ENCODE measurements at regions not wholly inside any gene's neighbourhood (a gene's known extent, or its start where the extent isn't known, plus 50 kb on each side); places are given as distances from the start of the nearest gene placed in this dataset.

- ChIA-PET CTCF (no interaction called here), POLR2A (no interaction called here)
- no peaks in the 10 kb centered on the region for H3K9me3 Mint-ChIP-seq
- peaks cover 15% of the 10 kb centered on the region for H3K27me3 Mint-ChIP-seq
- TF ChIP-seq CTCF (IDR thresholded peaks at IDR 0.05): no peak
- ATAC-seq (ENCODE audit: low read depth) (no peak), DNase-seq (no peak)
- H3K27ac Mint-ChIP-seq: no peak overlapping the region
- no peaks in the 10 kb centered on the region for H3K36me3 Mint-ChIP-seq (ENCODE audit: low read depth)
- intact Hi-C loops (cut with micrococcal nuclease): no loop called here
- no peak overlapping the region for H3K4me3 Mint-ChIP-seq
- H3K4me1 Mint-ChIP-seq: no peaks in the 10 kb centered on the region
These were observed 142.8 kb upstream of the COL5A1 start for GRCh38 chr9:134498814-134499166.

DNA sequence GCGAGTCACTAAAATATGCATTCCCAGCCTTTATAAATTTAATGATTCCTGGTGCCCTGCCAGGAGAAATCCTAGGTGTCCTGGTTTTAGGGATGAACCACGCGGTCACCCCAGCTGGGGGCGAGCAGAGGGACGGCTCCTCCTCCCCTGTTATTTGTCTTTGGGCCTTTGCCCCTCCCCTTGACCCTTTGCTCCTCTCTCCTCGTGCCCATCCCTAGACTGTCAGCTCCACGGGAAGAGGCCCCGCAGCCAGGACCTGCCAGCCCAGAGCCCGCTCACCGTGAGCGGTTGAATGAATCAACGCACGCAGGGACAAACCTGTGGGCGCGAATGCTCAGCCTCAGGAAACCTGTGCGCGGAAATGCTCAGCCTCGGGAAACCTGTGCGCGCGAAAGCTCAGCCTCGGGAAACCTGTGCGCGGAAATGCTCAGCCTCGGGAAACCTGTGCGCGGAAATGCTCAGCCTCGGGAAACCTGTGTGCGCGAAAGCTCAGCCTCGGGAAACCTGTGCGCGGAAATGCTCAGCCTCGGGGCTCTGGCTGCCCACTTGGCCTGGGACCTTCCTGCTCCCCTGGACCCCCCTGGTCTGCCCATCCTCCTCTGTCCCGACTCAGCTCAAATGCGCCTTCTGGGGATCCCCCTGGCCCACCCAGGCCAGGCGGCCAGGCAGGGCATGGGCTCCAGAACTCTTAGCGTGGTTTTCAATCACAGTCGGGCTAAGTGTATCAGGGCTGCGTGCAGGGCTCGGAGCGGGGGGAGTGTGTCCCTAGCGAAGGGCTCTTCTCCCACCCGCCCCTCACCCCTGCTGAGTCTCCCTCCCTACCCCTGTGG lies 140.5 kb upstream of the COL5A1 start:
- no peaks in the 10 kb centered on the region for H3K9me3 Mint-ChIP-seq
- TF ChIP-seq CTCF (IDR thresholded peaks at IDR 0.05): no peak
- CTCF ChIA-PET: no interaction called here
- peaks cover 18% of the 10 kb centered on the region for H3K27me3 Mint-ChIP-seq
- H3K36me3 Mint-ChIP-seq (ENCODE audit: low read depth): no peaks in the 10 kb centered on the region
- H3K27ac Mint-ChIP-seq: no peak overlapping the region
- no peak overlapping the region for H3K4me3 Mint-ChIP-seq
- ATAC-seq (ENCODE audit: low read depth) (no peak), DNase-seq (no peak)
- POLR2A ChIA-PET: no interaction called here
- H3K4me1 Mint-ChIP-seq: no peaks in the 10 kb centered on the region
- intact Hi-C loops (cut with micrococcal nuclease): no loop called here

DNA sequence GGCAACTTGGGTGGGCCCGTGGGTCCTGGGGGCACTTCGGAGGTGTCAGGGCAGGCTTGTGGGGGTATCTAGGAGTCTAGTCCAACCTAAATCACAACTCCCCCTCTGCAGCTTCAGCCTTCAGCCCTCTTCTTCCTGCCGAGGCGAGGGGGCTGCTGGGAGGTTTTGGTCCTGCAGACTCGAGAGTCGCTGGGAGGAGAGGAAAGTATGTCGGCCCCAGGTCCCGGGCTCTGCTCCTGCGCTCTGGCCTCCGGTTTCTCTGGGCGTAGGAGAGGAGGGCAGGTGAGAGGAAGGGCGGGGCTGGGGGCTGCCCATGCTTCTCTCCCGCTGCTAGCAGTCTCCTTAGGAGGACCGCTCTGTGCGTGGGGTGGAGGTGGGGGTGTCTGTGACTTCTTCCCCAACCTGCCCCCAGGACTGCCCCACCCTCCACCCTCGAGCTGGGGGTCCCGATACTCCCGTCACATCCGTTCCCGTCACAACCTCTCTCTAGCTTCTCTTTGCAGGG lies 139.8 kb upstream of the COL5A1 start:
- ChIA-PET CTCF (no interaction called here), POLR2A (no interaction called here)
- Mint-ChIP-seq H3K27me3 (peaks cover 18% of the 10 kb centered on the region), H3K36me3 (ENCODE audit: low read depth) (no peaks in the 10 kb centered on the region), H3K27ac (no peak overlapping the region), H3K4me3 (no peak overlapping the region), H3K9me3 (no peaks in the 10 kb centered on the region), H3K4me1 (no peaks in the 10 kb centered on the region)
- ATAC-seq (ENCODE audit: low read depth) (no peak), DNase-seq (no peak)
- TF ChIP-seq CTCF (IDR thresholded peaks at IDR 0.05): no peak
- intact Hi-C loops (cut with micrococcal nuclease): no loop called here

GRCh38 chr9:134502266-134502791 lies 139.3 kb upstream of the COL5A1 start:
- no peak overlapping the region for H3K4me3 Mint-ChIP-seq
- H3K9me3 Mint-ChIP-seq: no peaks in the 10 kb centered on the region
- ChIA-PET CTCF (no interaction called here), POLR2A (no interaction called here)
- peaks cover 19% of the 10 kb centered on the region for H3K27me3 Mint-ChIP-seq
- ATAC-seq (ENCODE audit: low read depth): no peak
- no peak for DNase-seq
- H3K36me3 Mint-ChIP-seq (ENCODE audit: low read depth): no peaks in the 10 kb centered on the region
- intact Hi-C loops (cut with micrococcal nuclease): no loop called here
- no peak for TF ChIP-seq CTCF (IDR thresholded peaks at IDR 0.05)
- H3K4me1 Mint-ChIP-seq: no peaks in the 10 kb centered on the region
- no peak overlapping the region for H3K27ac Mint-ChIP-seq

GRCh38 chr9:134502809-134503211 lies 138.8 kb upstream of the COL5A1 start:
- intact Hi-C loops (cut with micrococcal nuclease): no loop called here
- DNase-seq: no peak

More at GRCh38 chr9:134502809-134503211, 138.8 kb upstream of the COL5A1 start:
- TF ChIP-seq CTCF (IDR thresholded peaks at IDR 0.05): no peak
- POLR2A ChIA-PET: no interaction called here
- Mint-ChIP-seq H3K4me3 (no peak overlapping the region), H3K27me3 (peaks cover 19% of the 10 kb centered on the region), H3K9me3 (no peaks in the 10 kb centered on the region), H3K27ac (no peak overlapping the region), H3K36me3 (ENCODE audit: low read depth) (no peaks in the 10 kb centered on the region), H3K4me1 (no peaks in the 10 kb centered on the region)
- CTCF ChIA-PET: no interaction called here
- ATAC-seq (ENCODE audit: low read depth): no peak

All from activated B cell treated with CpG ODN at 0.5 μM for 24 hours (primary cell).